ENCODE measurements at regions not wholly inside any gene's neighbourhood (a gene's known extent, or its start where the extent isn't known, plus 50 kb on each side); places are given as distances from the start of the nearest gene placed in this dataset.
A peak's percentile ranks its signal among the peaks of the same experiment; 100 is the strongest.
"Not testable (repeated sequence)": the region's sequence is repeated elsewhere in the genome, so short reads cannot be mapped to it uniquely, and the experiment has no call there.

GRCh38 chr3:137588871-137589270, 175.2 kb upstream of the SOX14 start:
- no peak for DNase-seq

- not testable (repeated sequence) for DNase-seq
Measured at GRCh38 chr3:137595415-137595814, 168.7 kb upstream of the SOX14 start.

GRCh38 chr3:137610723-137611122, 153.4 kb upstream of the SOX14 start:
- no peak for DNase-seq

DNA sequence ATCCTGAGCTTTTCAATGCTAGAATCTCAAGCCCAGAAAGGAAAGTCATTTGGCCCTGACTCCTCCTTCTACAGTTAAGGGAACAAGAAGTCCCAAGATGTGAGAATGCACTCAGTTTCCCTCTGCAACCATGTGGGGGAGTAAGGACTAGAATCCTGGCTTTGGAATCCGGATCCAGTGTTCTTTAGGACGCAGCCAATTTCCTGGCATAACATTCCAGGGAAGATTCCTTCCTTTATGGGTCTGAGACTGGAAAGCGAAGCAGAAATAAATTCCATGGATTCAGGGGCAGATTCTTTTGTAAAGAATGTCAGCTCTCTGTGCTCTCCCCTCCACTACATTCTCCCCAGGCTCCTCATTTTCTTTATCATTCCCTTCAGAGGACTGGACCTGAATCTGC, 151.8 kb upstream of the SOX14 start:
- no peak for DNase-seq

- no peak for DNase-seq
Measured at GRCh38 chr3:137615659-137616418, 148.3 kb upstream of the SOX14 start.

DNA sequence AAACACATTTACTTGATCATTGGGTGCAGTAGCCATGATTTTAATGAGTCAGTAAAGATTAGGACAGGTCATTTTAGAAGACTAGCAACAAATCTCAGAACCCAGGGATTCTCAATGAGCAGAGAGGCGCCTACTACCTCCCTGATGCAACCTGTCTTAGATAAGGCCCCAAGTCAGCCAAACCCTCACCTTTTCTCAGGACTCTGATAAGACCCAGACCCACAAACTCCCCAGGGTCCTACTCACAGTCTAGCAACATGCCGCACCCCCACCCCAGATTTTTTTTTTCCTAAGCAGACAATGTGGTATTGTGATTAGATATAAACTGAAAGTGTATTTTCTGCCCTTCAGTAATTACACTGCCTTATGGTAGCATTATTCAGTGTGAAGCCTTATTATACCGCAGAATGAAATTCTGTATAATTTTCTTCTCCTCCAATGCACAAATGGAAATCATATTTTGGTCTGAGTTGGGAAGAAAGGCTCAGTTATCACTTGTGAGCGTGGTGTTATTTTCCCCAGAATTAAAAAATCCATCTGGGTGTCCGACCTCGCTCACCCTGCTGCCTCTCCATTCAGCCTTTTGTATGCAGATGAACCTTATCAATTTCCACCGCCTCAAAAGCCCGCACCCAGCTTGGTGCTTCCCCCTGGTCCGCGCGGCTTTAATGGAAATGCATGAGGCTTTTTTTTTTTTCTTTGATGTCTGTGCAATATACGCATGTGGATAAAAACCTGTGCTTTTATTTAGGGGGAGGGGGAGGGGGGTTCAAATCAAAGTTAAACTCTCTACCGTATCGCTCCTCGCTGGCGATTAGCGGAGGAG, 122.0 kb upstream of the SOX14 start:
- no peak for DNase-seq

GRCh38 chr3:137642831-137643230, 121.3 kb upstream of the SOX14 start:
- peak in 17 of 56 donors; percentile 1 to 51 (median 14) for DNase-seq

DNA sequence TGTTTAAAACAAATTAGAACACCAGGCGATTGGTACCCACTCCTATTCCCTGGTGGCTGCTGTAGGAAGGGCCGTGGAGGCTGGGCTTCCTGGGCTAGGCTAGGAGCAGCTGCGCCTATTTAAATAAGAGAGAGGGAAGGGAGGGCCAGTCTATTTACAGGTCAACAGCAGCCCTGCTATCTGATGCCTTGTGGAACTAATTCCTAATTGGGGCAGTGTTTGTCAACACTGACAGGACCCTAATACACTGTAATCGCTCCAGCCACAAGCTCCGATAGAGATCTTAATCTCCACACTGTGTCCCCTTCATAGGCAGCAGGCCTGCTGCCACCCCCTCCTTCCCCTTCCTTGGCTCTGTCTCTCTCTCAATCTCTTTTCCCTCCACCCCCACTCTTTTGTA, 116.9 kb upstream of the SOX14 start:
- no peak for DNase-seq

GRCh38 chr3:137669519-137670060, 94.5 kb upstream of the SOX14 start:
- no peak for DNase-seq

GRCh38 chr3:137687181-137687879, 76.8 kb upstream of the SOX14 start:
- no peak for DNase-seq

GRCh38 chr3:137692803-137693431, 71.2 kb upstream of the SOX14 start:
- peak in 6 of 56 donors; percentile 2 to 6 (median 4) for DNase-seq

- no peak for DNase-seq
Measured at GRCh38 chr3:137693791-137694190, 70.3 kb upstream of the SOX14 start.

- no peak for DNase-seq
Measured at GRCh38 chr3:137694836-137695235, 69.3 kb upstream of the SOX14 start.

GRCh38 chr3:137695351-137695750, 68.8 kb upstream of the SOX14 start:
- no peak for DNase-seq

DNA sequence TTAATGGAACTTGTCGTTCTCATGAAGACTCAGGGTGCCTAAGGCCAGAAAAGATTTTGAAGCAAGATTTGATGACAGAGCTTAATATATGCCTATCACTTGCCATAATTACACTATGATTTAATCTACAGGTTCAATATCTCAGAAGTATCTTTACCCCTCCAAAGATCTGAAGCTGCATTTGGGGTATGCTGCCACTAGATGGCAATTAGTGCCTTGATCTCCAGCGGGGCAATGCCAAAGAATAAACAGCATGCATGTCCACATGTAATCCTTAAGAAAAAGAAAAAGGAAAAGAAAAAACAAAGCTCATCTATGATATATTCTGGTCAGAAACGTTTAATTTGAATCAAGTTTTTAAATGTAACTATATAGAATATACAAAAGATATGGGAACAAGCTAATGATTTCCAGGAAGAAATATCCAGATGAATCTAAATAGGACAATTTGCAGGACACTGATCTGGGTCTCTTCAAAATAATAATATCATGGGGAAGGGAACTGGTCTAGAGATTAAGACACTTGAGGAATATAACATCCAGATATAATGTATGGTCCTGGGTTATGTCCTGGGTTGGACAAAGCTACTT, 55.0 kb upstream of the SOX14 start:
- DNase-seq = no peak

DNA sequence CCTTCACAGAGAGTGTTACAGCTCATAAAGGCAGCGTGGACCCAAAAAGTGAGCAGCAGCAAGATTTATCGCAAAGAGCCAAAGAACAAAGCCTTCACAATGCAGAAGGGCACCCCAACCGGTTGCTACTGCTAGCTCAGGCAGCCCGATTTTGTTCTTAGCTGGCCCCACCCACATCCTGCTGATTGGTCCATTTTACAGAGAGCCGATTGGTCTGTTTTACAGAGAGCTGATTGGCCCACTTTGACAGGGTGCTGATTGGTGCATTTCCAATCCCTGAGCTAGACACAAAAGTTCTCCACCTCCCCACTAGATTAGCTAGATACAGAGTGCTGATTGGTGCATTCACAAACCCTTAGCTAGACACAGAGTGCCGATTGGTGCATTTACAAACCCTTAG, 50.1 kb upstream of the SOX14 start:
- not testable (repeated sequence) for DNase-seq

All from amygdala (tissue), 56 donors.